ENCODE measurements at regions not wholly inside any gene's neighbourhood (a gene's known extent, or its start where the extent isn't known, plus 50 kb on each side); places are given as distances from the start of the nearest gene placed in this dataset.

GRCh38 chr13:47523771-47524170 is 477.3 kb downstream of the SUCLA2 start:
- Histone ChIP-seq H3F3A (ENCODE audit: insufficient read depth) (no peaks in the 10 kb centered on the region), H3K4me3 (no peak overlapping the region), H3K4me2 (ENCODE audit: unreplicated experiment) (no peak overlapping the region), H4K20me1 (ENCODE audit: insufficient read depth) (no peaks in the 10 kb centered on the region), H3K9me2 (ENCODE audit: insufficient read depth) (no peaks in the 10 kb centered on the region), H3K27me3 (replicated peaks; ENCODE audit: insufficient read depth) (no peaks in the 10 kb centered on the region), H3K27ac (no peak overlapping the region), H3K79me2 (ENCODE audit: insufficient read depth) (no peaks in the 10 kb centered on the region), H3K9ac (no peak overlapping the region), H3K9me3 (ENCODE audit: low read depth) (no peaks in the 10 kb centered on the region), H3K4me1 (ENCODE audit: insufficient read depth) (no peaks in the 10 kb centered on the region), H2AFZ (no peak overlapping the region), H3K36me3 (ENCODE audit: low read depth) (no peaks in the 10 kb centered on the region)
- no peak for DNase-seq
- in situ Hi-C loops (cut with MboI) = no loop called here
- 63 to 69% methylated on average over 1 of the region's 1 CpG for WGBS, 2 experiments (ENCODE audit: low coverage in 1 of 2, low lambda C conversion rate in 2 of 2, missing lambda C conversion rate in 2 of 2)
- TF ChIP-seq EZH2phosphoT487 (IDR thresholded peaks at IDR 0.05; ENCODE audit: insufficient read depth, low read depth) = no peak
- no peak for TF ChIP-seq EZH2 (IDR thresholded peaks at IDR 0.05; ENCODE audit: insufficient read depth, poor library complexity, severe bottlenecking)

- H3K9me2 ChIP-seq (ENCODE audit: insufficient read depth) = no peaks in the 10 kb centered on the region
- no peak overlapping the region for H3K27ac ChIP-seq
- H4K20me1 ChIP-seq (ENCODE audit: insufficient read depth) = no peaks in the 10 kb centered on the region
- WGBS, 2 experiments (ENCODE audit: low coverage in 1 of 2, low lambda C conversion rate in 2 of 2, missing lambda C conversion rate in 2 of 2) = 86 to 87% methylated on average over 2 of the region's 2 CpGs
- no peaks in the 10 kb centered on the region for H3K36me3 ChIP-seq (ENCODE audit: low read depth)
- no peak overlapping the region for H2AFZ ChIP-seq
- H3K9ac ChIP-seq = no peak overlapping the region
- H3K4me2 ChIP-seq (ENCODE audit: unreplicated experiment) = no peak overlapping the region
- TF ChIP-seq EZH2phosphoT487 (IDR thresholded peaks at IDR 0.05; ENCODE audit: insufficient read depth, low read depth) (no peak), EZH2 (IDR thresholded peaks at IDR 0.05; ENCODE audit: insufficient read depth, poor library complexity, severe bottlenecking) (no peak)
- H3F3A ChIP-seq (ENCODE audit: insufficient read depth) = no peaks in the 10 kb centered on the region
- no peaks in the 10 kb centered on the region for H3K4me1 ChIP-seq (ENCODE audit: insufficient read depth)
- H3K4me3 ChIP-seq = no peak overlapping the region
- H3K27me3 ChIP-seq (replicated peaks; ENCODE audit: insufficient read depth) = no peaks in the 10 kb centered on the region
- H3K9me3 ChIP-seq (ENCODE audit: low read depth) = no peaks in the 10 kb centered on the region
- DNase-seq = no peak
- H3K79me2 ChIP-seq (ENCODE audit: insufficient read depth) = no peaks in the 10 kb centered on the region
- in situ Hi-C loops (cut with MboI) = no loop called here
Observed at GRCh38 chr13:47521890-47522487, 479.1 kb downstream of the SUCLA2 start.

- no peak overlapping the region for H3K9ac ChIP-seq
- H3K27ac ChIP-seq = no peak overlapping the region
- no peak overlapping the region for H3K4me3 ChIP-seq
- H3K9me2 ChIP-seq (ENCODE audit: insufficient read depth) = no peaks in the 10 kb centered on the region
- no peaks in the 10 kb centered on the region for H3K4me1 ChIP-seq (ENCODE audit: insufficient read depth)
- H3K9me3 ChIP-seq (ENCODE audit: low read depth) = no peaks in the 10 kb centered on the region
- H3K27me3 ChIP-seq (replicated peaks; ENCODE audit: insufficient read depth) = no peaks in the 10 kb centered on the region
- H3K79me2 ChIP-seq (ENCODE audit: insufficient read depth) = no peaks in the 10 kb centered on the region
- in situ Hi-C loops (cut with MboI) = no loop called here
- peak; percentile 7 for DNase-seq
- H2AFZ ChIP-seq = peak overlapping the region; percentile 9; the same call in 1 of the 2 replicates
- no peaks in the 10 kb centered on the region for H3F3A ChIP-seq (ENCODE audit: insufficient read depth)
- WGBS, 2 experiments (ENCODE audit: low coverage in 1 of 2, low lambda C conversion rate in 2 of 2, missing lambda C conversion rate in 2 of 2) = 3% methylated on average over 2 of the region's 2 CpGs
- no peak overlapping the region for H3K4me2 ChIP-seq (ENCODE audit: unreplicated experiment)
- H3K36me3 ChIP-seq (ENCODE audit: low read depth) = no peaks in the 10 kb centered on the region
- H4K20me1 ChIP-seq (ENCODE audit: insufficient read depth) = no peaks in the 10 kb centered on the region
- TF ChIP-seq EZH2 (IDR thresholded peaks at IDR 0.05; ENCODE audit: insufficient read depth, poor library complexity, severe bottlenecking) (no peak), EZH2phosphoT487 (IDR thresholded peaks at IDR 0.05; ENCODE audit: insufficient read depth, low read depth) (no peak)
Observed at GRCh38 chr13:47519626-47520025, 481.4 kb downstream of the SUCLA2 start.

- no peak overlapping the region for H3K27ac ChIP-seq
- WGBS, 2 experiments (ENCODE audit: low coverage in 1 of 2, low lambda C conversion rate in 2 of 2, missing lambda C conversion rate in 2 of 2) = 95 to 97% methylated on average over 1 of the region's 1 CpG
- in situ Hi-C loops (cut with MboI) = no loop called here
Observed at GRCh38 chr13:47518530-47518929, 482.5 kb downstream of the SUCLA2 start.

More at GRCh38 chr13:47518530-47518929, 482.5 kb downstream of the SUCLA2 start:
- Histone ChIP-seq H3K36me3 (ENCODE audit: low read depth) (no peaks in the 10 kb centered on the region), H3K27me3 (replicated peaks; ENCODE audit: insufficient read depth) (no peaks in the 10 kb centered on the region), H3K4me2 (ENCODE audit: unreplicated experiment) (no peak overlapping the region), H4K20me1 (ENCODE audit: insufficient read depth) (no peaks in the 10 kb centered on the region), H3F3A (ENCODE audit: insufficient read depth) (no peaks in the 10 kb centered on the region), H3K4me1 (ENCODE audit: insufficient read depth) (no peaks in the 10 kb centered on the region), H2AFZ (no peak overlapping the region), H3K9me2 (ENCODE audit: insufficient read depth) (no peaks in the 10 kb centered on the region), H3K9me3 (ENCODE audit: low read depth) (no peaks in the 10 kb centered on the region), H3K79me2 (ENCODE audit: insufficient read depth) (no peaks in the 10 kb centered on the region), H3K9ac (no peak overlapping the region), H3K4me3 (no peak overlapping the region)
- TF ChIP-seq EZH2phosphoT487 (IDR thresholded peaks at IDR 0.05; ENCODE audit: insufficient read depth, low read depth) = no peak
- no peak for TF ChIP-seq EZH2 (IDR thresholded peaks at IDR 0.05; ENCODE audit: insufficient read depth, poor library complexity, severe bottlenecking)
- no peak for DNase-seq
